ENCODE measurements at regions not wholly inside any gene's neighbourhood (a gene's known extent, or its start where the extent isn't known, plus 50 kb on each side); places are given as distances from the start of the nearest gene placed in this dataset.
"Not testable (repeated sequence)": the region's sequence is repeated elsewhere in the genome, so short reads cannot be mapped to it uniquely, and the experiment has no call there.

- Histone ChIP-seq H3K4me3 (ENCODE audit: low read length) (no peak overlapping the region), H3K4me1 (ENCODE audit: control insufficient read depth, insufficient read depth, low read length) (peaks cover 11% of the 10 kb centered on the region), H3K27ac (ENCODE audit: low read length) (no peak overlapping the region), H3K36me3 (ENCODE audit: control insufficient read depth, insufficient read depth, low read length) (no peaks in the 10 kb centered on the region), H3K9me3 (replicated peaks; ENCODE audit: control insufficient read depth, low read depth, low read length) (no peaks in the 10 kb centered on the region), H3K27me3 (ENCODE audit: control insufficient read depth, insufficient read depth, low read length) (no peaks in the 10 kb centered on the region)
- WGBS (ENCODE audit: insufficient coverage) = 100% methylated on average over 1 of the region's 5 CpGs
- no peak for DNase-seq
These were observed 213.8 kb downstream of the BCAS1 start for GRCh38 chr20:53856300-53857295.

- WGBS (ENCODE audit: insufficient coverage) = 93% methylated on average over 3 of the region's 5 CpGs
- Histone ChIP-seq H3K27me3 (ENCODE audit: control insufficient read depth, insufficient read depth, low read length) (no peaks in the 10 kb centered on the region), H3K4me1 (ENCODE audit: control insufficient read depth, insufficient read depth, low read length) (peaks cover 11% of the 10 kb centered on the region), H3K36me3 (ENCODE audit: control insufficient read depth, insufficient read depth, low read length) (no peaks in the 10 kb centered on the region), H3K27ac (ENCODE audit: low read length) (no peak overlapping the region), H3K4me3 (ENCODE audit: low read length) (no peak overlapping the region), H3K9me3 (replicated peaks; ENCODE audit: control insufficient read depth, low read depth, low read length) (no peaks in the 10 kb centered on the region)
- DNase-seq = no peak
These were observed 214.7 kb downstream of the BCAS1 start for GRCh38 chr20:53855733-53856132.

GRCh38 chr20:53854609-53854926, 215.8 kb downstream of the BCAS1 start:
- not testable (repeated sequence) for H3K9me3 ChIP-seq (replicated peaks; ENCODE audit: control insufficient read depth, low read depth, low read length); H3K27me3 ChIP-seq (ENCODE audit: control insufficient read depth, insufficient read depth, low read length); H3K4me1 ChIP-seq (ENCODE audit: control insufficient read depth, insufficient read depth, low read length); H3K36me3 ChIP-seq (ENCODE audit: control insufficient read depth, insufficient read depth, low read length); H3K27ac ChIP-seq (ENCODE audit: low read length); H3K4me3 ChIP-seq (ENCODE audit: low read length); DNase-seq
- no CpG with 5 or more reads among the region's 10 CpGs for WGBS (ENCODE audit: insufficient coverage)

- Histone ChIP-seq H3K27ac (ENCODE audit: low read length) (no peak overlapping the region), H3K9me3 (replicated peaks; ENCODE audit: control insufficient read depth, low read depth, low read length) (no peaks in the 10 kb centered on the region), H3K27me3 (ENCODE audit: control insufficient read depth, insufficient read depth, low read length) (no peaks in the 10 kb centered on the region), H3K36me3 (ENCODE audit: control insufficient read depth, insufficient read depth, low read length) (no peaks in the 10 kb centered on the region), H3K4me3 (ENCODE audit: low read length) (no peak overlapping the region), H3K4me1 (ENCODE audit: control insufficient read depth, insufficient read depth, low read length) (peaks cover 7% of the 10 kb centered on the region)
- no peak for DNase-seq
- no CpG with 5 or more reads among the region's 4 CpGs for WGBS (ENCODE audit: insufficient coverage)
These were observed 217.2 kb downstream of the BCAS1 start for GRCh38 chr20:53853111-53853713.

- Histone ChIP-seq H3K27me3 (ENCODE audit: control insufficient read depth, insufficient read depth, low read length) (no peaks in the 10 kb centered on the region), H3K4me3 (ENCODE audit: low read length) (no peak overlapping the region), H3K9me3 (replicated peaks; ENCODE audit: control insufficient read depth, low read depth, low read length) (no peaks in the 10 kb centered on the region), H3K36me3 (ENCODE audit: control insufficient read depth, insufficient read depth, low read length) (no peaks in the 10 kb centered on the region), H3K4me1 (ENCODE audit: control insufficient read depth, insufficient read depth, low read length) (peaks cover 3% of the 10 kb centered on the region), H3K27ac (ENCODE audit: low read length) (no peak overlapping the region)
- no peak for DNase-seq
- WGBS (ENCODE audit: insufficient coverage) = 100% methylated on average over 1 of the region's 5 CpGs
These were observed 217.7 kb downstream of the BCAS1 start for GRCh38 chr20:53852691-53853090.

GRCh38 chr20:53852014-53852413, 218.4 kb downstream of the BCAS1 start:
- no CpG with 5 or more reads among the region's 3 CpGs for WGBS (ENCODE audit: insufficient coverage)
- no peak for DNase-seq
- Histone ChIP-seq H3K27ac (ENCODE audit: low read length) (no peak overlapping the region), H3K4me3 (ENCODE audit: low read length) (no peak overlapping the region), H3K27me3 (ENCODE audit: control insufficient read depth, insufficient read depth, low read length) (no peaks in the 10 kb centered on the region), H3K36me3 (ENCODE audit: control insufficient read depth, insufficient read depth, low read length) (no peaks in the 10 kb centered on the region), H3K4me1 (ENCODE audit: control insufficient read depth, insufficient read depth, low read length) (peaks cover 2% of the 10 kb centered on the region), H3K9me3 (replicated peaks; ENCODE audit: control insufficient read depth, low read depth, low read length) (no peaks in the 10 kb centered on the region)

- WGBS (ENCODE audit: insufficient coverage) = no CpG with 5 or more reads among the region's 3 CpGs
- Histone ChIP-seq H3K27me3 (ENCODE audit: control insufficient read depth, insufficient read depth, low read length) (no peaks in the 10 kb centered on the region), H3K4me1 (ENCODE audit: control insufficient read depth, insufficient read depth, low read length) (peaks cover 2% of the 10 kb centered on the region), H3K4me3 (ENCODE audit: low read length) (no peak overlapping the region), H3K9me3 (replicated peaks; ENCODE audit: control insufficient read depth, low read depth, low read length) (no peaks in the 10 kb centered on the region), H3K36me3 (ENCODE audit: control insufficient read depth, insufficient read depth, low read length) (no peaks in the 10 kb centered on the region), H3K27ac (ENCODE audit: low read length) (no peak overlapping the region)
- no peak for DNase-seq
These were observed 220.1 kb downstream of the BCAS1 start for GRCh38 chr20:53850319-53850718.

GRCh38 chr20:53849471-53850059, 220.8 kb downstream of the BCAS1 start:
- no peak overlapping the region for H3K27ac ChIP-seq (ENCODE audit: low read length)
- peaks cover 2% of the 10 kb centered on the region for H3K4me1 ChIP-seq (ENCODE audit: control insufficient read depth, insufficient read depth, low read length)
- 85% methylated on average over 4 of the region's 12 CpGs for WGBS (ENCODE audit: insufficient coverage)
- H3K4me3 ChIP-seq (ENCODE audit: low read length) = no peak overlapping the region
- no peaks in the 10 kb centered on the region for H3K36me3 ChIP-seq (ENCODE audit: control insufficient read depth, insufficient read depth, low read length)
- no peak for DNase-seq
- no peaks in the 10 kb centered on the region for H3K9me3 ChIP-seq (replicated peaks; ENCODE audit: control insufficient read depth, low read depth, low read length)
- H3K27me3 ChIP-seq (ENCODE audit: control insufficient read depth, insufficient read depth, low read length) = no peaks in the 10 kb centered on the region

- no peak for DNase-seq
These were observed 222.1 kb downstream of the BCAS1 start for GRCh38 chr20:53848304-53848703.

GRCh38 chr20:53847837-53848170, 222.6 kb downstream of the BCAS1 start:
- no peak overlapping the region for H3K27ac ChIP-seq (ENCODE audit: low read length)
- no CpG with 5 or more reads among the region's 2 CpGs for WGBS (ENCODE audit: insufficient coverage)
- peaks cover 2% of the 10 kb centered on the region for H3K4me1 ChIP-seq (ENCODE audit: control insufficient read depth, insufficient read depth, low read length)
- DNase-seq = no peak
- no peak overlapping the region for H3K4me3 ChIP-seq (ENCODE audit: low read length)
- H3K27me3 ChIP-seq (ENCODE audit: control insufficient read depth, insufficient read depth, low read length) = no peaks in the 10 kb centered on the region
- no peaks in the 10 kb centered on the region for H3K9me3 ChIP-seq (replicated peaks; ENCODE audit: control insufficient read depth, low read depth, low read length)
- no peaks in the 10 kb centered on the region for H3K36me3 ChIP-seq (ENCODE audit: control insufficient read depth, insufficient read depth, low read length)

More at GRCh38 chr20:53848304-53848703, 222.1 kb downstream of the BCAS1 start:
- Histone ChIP-seq H3K4me3 (ENCODE audit: low read length) (no peak overlapping the region), H3K4me1 (ENCODE audit: control insufficient read depth, insufficient read depth, low read length) (peaks cover 2% of the 10 kb centered on the region), H3K9me3 (replicated peaks; ENCODE audit: control insufficient read depth, low read depth, low read length) (no peaks in the 10 kb centered on the region), H3K36me3 (ENCODE audit: control insufficient read depth, insufficient read depth, low read length) (no peaks in the 10 kb centered on the region), H3K27ac (ENCODE audit: low read length) (no peak overlapping the region), H3K27me3 (ENCODE audit: control insufficient read depth, insufficient read depth, low read length) (no peaks in the 10 kb centered on the region)
- 89% methylated on average over 4 of the region's 4 CpGs for WGBS (ENCODE audit: insufficient coverage)

Data from muscle of leg (tissue), 3 donors.